SK-N-SH treated with all-trans-retinoic acid at 6 μM for 48 hours (cell line): ENCODE measurements at regions not wholly inside any gene's neighbourhood (a gene's known extent, or its start where the extent isn't known, plus 50 kb on each side); places are given as distances from the start of the nearest gene placed in this dataset.

ENCODE experiments used
- ARNTL ChIP-seq: fragments of 450-650 bp; formaldehyde crosslinking; IDR thresholded peaks from 2 replicates; pipeline ENCODE4 v1.5.0; 2020; ENCODE audit warnings: low read depth, mild to moderate bottlenecking, moderate library complexity, borderline replicate concordance
- TF ChIP-seq, protein P1 (sequence below): fragments of 250-450 bp; sonication (Bioruptor Pico); IDR thresholded peaks from 2 replicates; pipeline ENCODE4 v1.5.1; 2020; ENCODE audit warnings: low read depth, mild to moderate bottlenecking, moderate library complexity
- TF ChIP-seq, protein P2 (sequence below): fragments of 250-450 bp; sonication (Bioruptor Pico); IDR thresholded peaks from 2 replicates; pipeline ENCODE4 v1.8.0; 2020; ENCODE audit warnings: mild to moderate bottlenecking, moderate library complexity, borderline replicate concordance

DNA sequence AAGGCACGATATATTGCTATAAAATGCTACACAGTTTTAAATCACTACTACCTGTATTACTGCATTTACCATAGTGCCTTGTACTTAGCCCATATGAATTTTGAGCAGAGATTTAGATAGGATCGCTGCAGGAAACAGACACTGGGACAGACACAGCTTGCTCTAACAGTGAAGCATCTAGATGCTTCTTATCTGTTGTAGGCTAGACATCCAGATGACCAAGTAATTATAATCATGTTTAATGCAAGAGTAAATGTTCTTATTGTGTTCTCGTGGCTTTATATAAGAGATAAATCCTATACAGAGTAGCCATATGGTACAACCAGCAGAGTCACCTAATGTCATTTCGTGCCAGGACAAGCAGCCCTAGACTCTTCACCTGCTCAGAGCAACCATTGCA is 92.8 kb downstream of the ASCL1 start:
- TF ChIP-seq, protein P1, sequence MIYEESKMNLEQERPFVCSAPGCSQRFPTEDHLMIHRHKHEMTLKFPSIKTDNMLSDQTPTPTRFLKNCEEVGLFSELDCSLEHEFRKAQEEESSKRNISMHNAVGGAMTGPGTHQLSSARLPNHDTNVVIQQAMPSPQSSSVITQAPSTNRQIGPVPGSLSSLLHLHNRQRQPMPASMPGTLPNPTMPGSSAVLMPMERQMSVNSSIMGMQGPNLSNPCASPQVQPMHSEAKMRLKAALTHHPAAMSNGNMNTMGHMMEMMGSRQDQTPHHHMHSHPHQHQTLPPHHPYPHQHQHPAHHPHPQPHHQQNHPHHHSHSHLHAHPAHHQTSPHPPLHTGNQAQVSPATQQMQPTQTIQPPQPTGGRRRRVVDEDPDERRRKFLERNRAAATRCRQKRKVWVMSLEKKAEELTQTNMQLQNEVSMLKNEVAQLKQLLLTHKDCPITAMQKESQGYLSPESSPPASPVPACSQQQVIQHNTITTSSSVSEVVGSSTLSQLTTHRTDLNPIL (CRISPR knock-in tag): no peak
- TF ChIP-seq, protein P2, sequence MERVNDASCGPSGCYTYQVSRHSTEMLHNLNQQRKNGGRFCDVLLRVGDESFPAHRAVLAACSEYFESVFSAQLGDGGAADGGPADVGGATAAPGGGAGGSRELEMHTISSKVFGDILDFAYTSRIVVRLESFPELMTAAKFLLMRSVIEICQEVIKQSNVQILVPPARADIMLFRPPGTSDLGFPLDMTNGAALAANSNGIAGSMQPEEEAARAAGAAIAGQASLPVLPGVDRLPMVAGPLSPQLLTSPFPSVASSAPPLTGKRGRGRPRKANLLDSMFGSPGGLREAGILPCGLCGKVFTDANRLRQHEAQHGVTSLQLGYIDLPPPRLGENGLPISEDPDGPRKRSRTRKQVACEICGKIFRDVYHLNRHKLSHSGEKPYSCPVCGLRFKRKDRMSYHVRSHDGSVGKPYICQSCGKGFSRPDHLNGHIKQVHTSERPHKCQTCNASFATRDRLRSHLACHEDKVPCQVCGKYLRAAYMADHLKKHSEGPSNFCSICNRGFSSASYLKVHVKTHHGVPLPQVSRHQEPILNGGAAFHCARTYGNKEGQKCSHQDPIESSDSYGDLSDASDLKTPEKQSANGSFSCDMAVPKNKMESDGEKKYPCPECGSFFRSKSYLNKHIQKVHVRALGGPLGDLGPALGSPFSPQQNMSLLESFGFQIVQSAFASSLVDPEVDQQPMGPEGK (CRISPR knock-in tag): no peak
- TF ChIP-seq ARNTL (CRISPR knock-in tag): no peak
